Vagina (tissue), 2 donors: ENCODE measurements at regions not wholly inside any gene's neighbourhood (a gene's known extent, or its start where the extent isn't known, plus 50 kb on each side); places are given as distances from the start of the nearest gene placed in this dataset.

ENCODE experiments used
- CTCF ChIP-seq, 3 experiments: fragments of 450-650 bp in 2 of 3; fragments of 200-600 bp in 1 of 3; sonication (generic) in 1 of 3; IDR thresholded peaks; one replicate each; pipeline ENCODE4 v1.5.1; 2017 to 2019; ENCODE audit warnings: antibody characterized with exemption in 3 of 3, mild to moderate bottlenecking in 2 of 3, moderate library complexity in 2 of 3
- POLR2AphosphoS5 ChIP-seq, 2 donors: sonication (generic); formaldehyde crosslinking; IDR thresholded peaks; one replicate each; pipeline ENCODE4 v1.9.0; 2017; ENCODE audit warnings: antibody characterized with exemption in 2 of 2, mild to moderate bottlenecking in 2 of 2, low read depth in 1 of 2; ENCODE audit not compliant: insufficient read depth in 1 of 2

DNA sequence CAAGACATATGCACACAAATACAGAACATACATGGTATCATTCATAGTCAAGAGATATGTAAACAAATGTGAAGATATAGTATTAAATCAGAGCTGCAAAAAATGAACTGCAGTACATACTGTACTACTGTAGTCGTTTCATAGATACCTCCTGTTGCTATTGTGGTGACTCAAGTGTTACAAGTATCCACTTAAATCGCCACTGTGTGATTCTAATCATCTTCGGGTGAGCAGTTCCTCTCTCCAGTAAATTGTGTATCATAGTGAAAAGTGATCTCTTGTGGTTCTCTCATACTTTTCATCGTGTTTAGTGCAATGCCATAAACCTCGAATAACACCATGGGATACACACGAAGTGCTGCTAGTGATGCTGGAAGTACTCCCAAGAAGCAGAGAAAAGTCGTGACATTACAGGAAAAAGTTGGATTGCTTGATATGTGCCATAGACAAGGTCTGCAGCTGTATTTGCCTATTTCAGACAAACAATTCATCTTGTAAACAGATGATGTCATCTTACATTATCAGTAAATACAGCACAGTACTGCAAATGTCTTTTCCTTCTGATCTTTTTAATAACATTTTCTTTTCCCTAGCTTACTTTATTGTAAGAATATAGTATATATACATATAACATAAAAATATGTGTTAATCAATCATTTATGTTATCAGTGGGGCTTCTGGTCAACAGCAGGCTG lies 222.2 kb downstream of the BCL11A start:
- TF ChIP-seq CTCF (IDR thresholded peaks at IDR 0.05) (no peak), POLR2AphosphoS5 (IDR thresholded peaks at IDR 0.05; ENCODE audit: insufficient read depth in 1 of 2, low read depth in 1 of 2) (no peak)
